ENCODE measurements at regions not wholly inside any gene's neighbourhood (a gene's known extent, or its start where the extent isn't known, plus 50 kb on each side); places are given as distances from the start of the nearest gene placed in this dataset.

- in situ Hi-C loops (cut with MboI; ENCODE audit: low sequenced_read_pairs) = no loop called here
Measured at GRCh38 chr15:31843426-31844055, 186.8 kb upstream of the CHRNA7 start.

DNA sequence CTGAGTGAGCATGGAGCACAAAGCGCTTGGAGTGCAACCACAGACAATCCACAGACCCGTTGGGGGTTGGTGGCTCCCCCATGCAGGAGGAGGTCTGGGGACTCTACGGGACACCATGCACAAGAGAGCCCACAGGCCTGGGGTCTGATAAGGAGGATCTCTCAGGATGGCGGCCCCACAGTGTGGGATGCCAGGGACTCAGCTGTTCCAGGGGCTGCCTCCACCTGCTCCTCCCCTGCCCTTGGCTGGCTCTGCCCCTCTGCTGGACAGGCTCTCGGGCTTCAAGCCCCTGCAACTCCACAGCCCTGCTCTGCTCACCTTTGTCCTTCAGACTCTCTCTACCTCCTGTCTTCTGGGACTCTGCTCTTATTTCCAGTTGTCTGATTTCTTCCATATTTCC lies 184.5 kb upstream of the CHRNA7 start:
- in situ Hi-C loops (cut with MboI; ENCODE audit: low sequenced_read_pairs) = no loop called here

DNA sequence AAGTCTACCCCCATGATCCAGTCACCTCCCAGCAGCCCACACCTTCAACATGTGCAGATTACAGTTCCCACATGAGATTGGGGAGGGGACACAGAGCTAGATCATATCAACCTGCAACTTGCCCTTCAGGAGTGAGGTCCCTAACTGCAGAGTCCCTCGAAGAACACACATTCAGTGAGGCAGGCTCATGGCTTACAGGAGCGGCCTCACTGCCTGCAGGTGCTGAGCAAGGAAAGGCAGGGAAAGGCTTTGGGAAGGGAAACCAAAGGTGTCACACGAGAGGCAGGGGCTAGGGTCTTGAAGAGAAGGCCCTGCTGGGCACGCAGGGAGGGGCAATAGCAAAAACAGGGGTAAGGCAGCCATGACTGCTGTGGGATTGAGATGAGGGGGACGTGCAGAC lies 182.4 kb upstream of the CHRNA7 start:
- in situ Hi-C loops (cut with MboI; ENCODE audit: low sequenced_read_pairs) = no loop called here

DNA sequence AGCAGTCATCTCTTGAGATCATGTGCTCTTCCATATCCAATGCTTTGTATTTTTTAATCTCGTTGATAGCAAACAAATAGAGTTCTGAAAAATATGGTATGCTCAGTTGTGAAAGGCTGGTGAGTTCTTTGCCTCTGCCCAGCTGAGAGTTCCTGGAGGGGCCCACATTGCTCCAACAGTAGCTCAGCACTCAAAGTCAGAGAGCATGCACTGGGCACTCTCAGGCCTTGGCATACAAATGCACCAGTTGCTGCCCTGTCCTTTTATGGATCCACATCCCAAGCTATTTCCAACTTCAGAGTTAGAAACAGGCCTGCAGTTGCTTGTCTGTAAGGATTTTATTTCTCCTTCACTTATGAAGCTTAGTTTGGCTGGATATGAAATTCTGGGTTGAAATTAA lies 181.7 kb upstream of the CHRNA7 start:
- in situ Hi-C loops (cut with MboI; ENCODE audit: low sequenced_read_pairs) = no loop called here

GRCh38 chr15:31852933-31853799 lies 177.1 kb upstream of the CHRNA7 start:
- in situ Hi-C loops (cut with MboI; ENCODE audit: low sequenced_read_pairs) = no loop called here

GRCh38 chr15:31856581-31856980 lies 173.7 kb upstream of the CHRNA7 start:
- in situ Hi-C loops (cut with MboI; ENCODE audit: low sequenced_read_pairs) = no loop called here

DNA sequence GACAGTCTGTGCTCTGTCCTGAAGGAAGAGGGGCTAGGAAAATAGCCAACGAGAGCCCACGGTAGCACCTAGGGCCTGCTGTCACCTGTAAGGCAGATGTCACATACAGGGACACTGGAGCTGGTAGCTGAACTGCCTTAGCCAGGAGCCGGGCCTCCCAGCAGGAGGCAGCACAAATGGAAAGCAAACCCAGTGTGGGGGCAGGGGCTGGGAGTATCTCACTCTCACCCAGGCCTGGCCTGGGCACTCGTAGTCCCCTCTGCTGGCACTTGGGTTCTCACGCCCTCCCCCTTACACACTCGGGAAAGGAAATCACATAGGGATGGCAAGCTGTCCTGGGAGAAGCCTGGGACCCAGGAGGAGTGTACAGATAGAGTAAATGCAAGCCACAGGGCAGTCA lies 173.1 kb upstream of the CHRNA7 start:
- in situ Hi-C loops (cut with MboI; ENCODE audit: low sequenced_read_pairs) = no loop called here

- in situ Hi-C loops (cut with MboI; ENCODE audit: low sequenced_read_pairs) = no loop called here
Measured at GRCh38 chr15:31858026-31858425, 172.3 kb upstream of the CHRNA7 start.

- in situ Hi-C loops (cut with MboI; ENCODE audit: low sequenced_read_pairs) = no loop called here
Measured at GRCh38 chr15:31866248-31866647, 164.1 kb upstream of the CHRNA7 start.

DNA sequence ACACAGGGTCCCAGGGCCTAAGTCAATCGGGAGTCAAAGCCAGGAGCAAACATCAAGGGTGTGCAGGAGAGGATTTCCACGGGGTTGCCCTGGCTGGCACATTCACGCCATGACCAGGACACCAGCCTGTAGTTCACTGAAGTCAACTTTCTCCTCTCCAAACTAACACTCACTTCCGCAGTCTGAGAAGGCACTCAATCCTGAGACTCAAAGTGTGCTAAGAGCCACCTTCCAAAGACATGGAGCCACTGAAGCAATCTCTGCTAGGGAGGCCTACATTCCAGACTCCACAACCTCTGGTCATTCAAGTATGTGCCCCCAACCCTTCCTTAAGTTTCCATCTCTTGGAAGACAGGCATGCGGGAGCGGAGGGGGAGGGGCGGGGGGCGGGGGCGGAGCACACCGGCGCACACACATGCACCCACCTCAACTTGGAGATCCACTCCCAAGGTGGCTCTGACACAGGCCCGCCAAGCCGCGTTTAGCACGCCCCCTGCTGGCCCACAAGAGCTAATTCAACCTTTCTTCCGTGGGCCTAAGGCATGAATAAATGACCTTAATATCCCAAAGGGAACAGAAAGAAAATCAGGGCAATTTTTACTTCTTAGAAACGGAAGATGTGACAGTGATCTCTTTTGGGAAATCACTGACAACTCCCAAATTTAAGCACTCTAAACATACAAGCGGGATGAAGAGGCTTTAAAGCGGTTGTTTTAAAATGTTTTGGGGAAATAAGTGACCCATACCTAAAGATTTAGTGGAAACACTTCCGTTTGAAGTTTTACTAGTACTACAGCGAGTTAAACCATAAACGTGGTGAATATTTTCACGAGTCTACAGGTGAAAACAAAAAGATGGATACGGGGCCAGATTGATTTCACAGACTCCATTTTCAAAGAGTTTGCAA lies 162.5 kb upstream of the CHRNA7 start:
- in situ Hi-C loops (cut with MboI; ENCODE audit: low sequenced_read_pairs) = no loop called here

DNA sequence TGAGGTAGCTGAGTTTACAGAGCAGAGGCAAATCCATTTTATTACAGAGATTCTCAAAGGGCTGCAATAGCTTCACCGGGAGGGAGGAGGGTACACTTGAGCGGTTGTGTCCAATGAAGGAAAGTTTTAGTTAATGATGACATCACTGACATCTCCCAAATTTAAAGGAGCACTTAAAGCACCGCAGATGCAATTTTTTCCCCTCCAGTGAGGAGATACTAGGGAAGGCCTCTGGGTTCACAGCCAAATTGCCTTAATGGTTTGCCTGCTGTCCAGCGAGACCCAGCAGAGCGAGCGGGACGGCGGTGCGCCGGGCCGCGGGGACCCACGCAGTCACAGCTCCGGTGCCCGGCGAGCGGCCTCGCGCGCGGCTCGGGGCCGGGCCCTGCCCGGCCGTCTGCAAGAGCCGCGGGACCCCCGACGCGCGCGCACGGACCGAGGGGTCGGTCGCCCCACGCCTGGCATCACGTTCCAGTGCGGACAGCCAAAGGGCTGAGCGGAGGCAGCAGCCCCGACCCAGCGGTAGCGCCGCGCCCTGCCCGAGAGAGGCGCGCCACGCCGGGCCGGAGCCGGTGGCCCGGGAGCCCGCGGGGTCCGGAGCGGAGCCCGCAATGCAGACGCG lies 160.5 kb upstream of the CHRNA7 start:
- in situ Hi-C loops (cut with MboI; ENCODE audit: low sequenced_read_pairs) = no loop called here

GRCh38 chr15:31870328-31871165 lies 159.8 kb upstream of the CHRNA7 start, which contains the start of gene OTUD7A:
Gene OTUD7A, minus strand, starts transcription at chr15:31870673.
- in situ Hi-C loops (cut with MboI; ENCODE audit: low sequenced_read_pairs) = no loop called here

GRCh38 chr15:31871166-31871886 lies 159.0 kb upstream of the CHRNA7 start:
- in situ Hi-C loops (cut with MboI; ENCODE audit: low sequenced_read_pairs) = no loop called here

GRCh38 chr15:31871887-31872281 lies 158.4 kb upstream of the CHRNA7 start:
- in situ Hi-C loops (cut with MboI; ENCODE audit: low sequenced_read_pairs) = no loop called here

DNA sequence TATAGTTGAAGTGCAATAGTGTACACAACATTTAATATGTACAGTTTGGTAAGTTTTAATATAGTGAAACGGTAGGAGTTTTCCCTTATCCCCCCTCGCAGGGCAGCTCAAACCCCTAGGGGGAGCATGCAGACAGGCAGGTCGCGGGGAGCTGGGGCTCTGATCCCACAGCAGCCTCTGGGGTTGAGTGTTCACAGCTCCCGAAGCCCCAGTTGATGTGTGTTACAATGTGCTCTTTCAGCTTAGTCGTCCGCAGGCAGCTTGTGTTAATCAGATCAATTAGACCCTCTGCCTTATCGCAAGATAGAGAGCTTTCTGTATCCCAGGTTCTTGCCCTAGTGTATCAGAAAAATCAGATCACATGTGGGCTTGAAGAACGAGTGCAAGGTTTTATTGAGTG lies 143.1 kb upstream of the CHRNA7 start:
- in situ Hi-C loops (cut with MboI; ENCODE audit: low sequenced_read_pairs) = no loop called here

GRCh38 chr15:31892513-31892912 lies 137.8 kb upstream of the CHRNA7 start:
- in situ Hi-C loops (cut with MboI; ENCODE audit: low sequenced_read_pairs) = no loop called here

DNA sequence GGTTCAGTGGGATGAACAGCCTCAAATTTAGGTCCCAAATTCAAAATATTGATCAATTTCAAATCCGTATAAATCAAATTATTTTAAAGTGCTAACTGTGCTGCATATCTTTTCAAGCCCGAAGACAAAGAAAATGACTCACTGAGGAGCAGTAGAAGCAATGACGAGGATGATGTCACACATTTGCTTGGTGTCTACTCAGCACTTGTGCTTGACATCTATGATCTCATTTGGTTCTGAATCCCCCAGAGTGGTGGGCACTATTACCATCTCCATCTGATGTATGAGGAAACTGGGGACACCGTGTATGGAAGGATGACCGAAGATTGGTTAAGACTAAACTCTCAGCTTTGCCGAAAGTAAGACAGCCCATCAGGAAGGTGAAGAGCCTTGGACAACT lies 136.5 kb upstream of the CHRNA7 start:
- in situ Hi-C loops (cut with MboI; ENCODE audit: low sequenced_read_pairs) = no loop called here

DNA sequence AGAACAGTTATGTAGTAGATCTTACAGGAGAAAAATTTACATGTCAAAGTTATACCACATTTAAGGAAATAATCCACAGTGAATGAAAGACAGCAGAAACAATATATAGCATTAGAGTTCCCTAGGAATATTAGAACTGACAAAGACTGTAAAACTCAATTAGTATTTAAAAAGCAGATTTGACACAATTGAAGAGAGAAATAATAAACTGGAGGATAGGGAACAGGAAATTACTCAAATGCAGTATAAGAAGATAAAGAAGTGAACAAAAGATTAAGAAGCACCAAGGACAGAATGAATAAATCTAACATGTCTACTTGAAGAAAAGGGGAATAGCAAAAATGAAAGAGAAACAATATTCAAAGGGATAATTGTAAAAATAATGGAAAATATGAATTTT lies 132.6 kb upstream of the CHRNA7 start:
- in situ Hi-C loops (cut with MboI; ENCODE audit: low sequenced_read_pairs) = no loop called here

- in situ Hi-C loops (cut with MboI; ENCODE audit: low sequenced_read_pairs) = no loop called here
Measured at GRCh38 chr15:31901501-31901900, 128.8 kb upstream of the CHRNA7 start.
